ENCODE measurements at regions not wholly inside any gene's neighbourhood (a gene's known extent, or its start where the extent isn't known, plus 50 kb on each side); places are given as distances from the start of the nearest gene placed in this dataset.

GRCh38 chr10:10364902-10365301 is 652.8 kb upstream of the CELF2 start:
- no peak overlapping the region for H2BK120ac ChIP-seq (ENCODE audit: insufficient read depth, low read length, poor library complexity)
- H2AFZ ChIP-seq (ENCODE audit: insufficient read depth, low read length, poor library complexity), result no peak overlapping the region
- H3K4me1 ChIP-seq (ENCODE audit: control insufficient read depth in 1 of 2, insufficient read depth in 2 of 2, low read length in 2 of 2), result no peaks in the 10 kb centered on the region
- H3K4me3 ChIP-seq (ENCODE audit: low read depth, low read length), result no peak overlapping the region
- no CpG with 5 or more reads among the region's 2 CpGs for WGBS (ENCODE audit: extremely low coverage, insufficient coverage, insufficient read length)
- H3K4ac ChIP-seq (ENCODE audit: low read depth, low read length), result no peak overlapping the region
- no peak overlapping the region for H3K18ac ChIP-seq (ENCODE audit: low read length)
- H4K91ac ChIP-seq (ENCODE audit: low read depth, low read length), result no peak overlapping the region
- H2AK5ac ChIP-seq (ENCODE audit: low read length), result no peak overlapping the region
- no peaks in the 10 kb centered on the region for H3K27me3 ChIP-seq (ENCODE audit: insufficient read depth, low read length)
- no peak overlapping the region for H3K9ac ChIP-seq (ENCODE audit: low read length)
- H2BK5ac ChIP-seq (ENCODE audit: low read depth, low read length, poor library complexity), result no peak overlapping the region
- H4K12ac ChIP-seq (ENCODE audit: low read depth, low read length), result no peak overlapping the region
- H3K36me3 ChIP-seq (ENCODE audit: control insufficient read depth in 1 of 2, insufficient read depth in 2 of 2, low read length in 2 of 2), result no peaks in the 10 kb centered on the region
- H3K79me1 ChIP-seq (ENCODE audit: low read length), result no peaks in the 10 kb centered on the region
- H3K14ac ChIP-seq (ENCODE audit: low read length), result no peak overlapping the region
- no peak overlapping the region for H2BK12ac ChIP-seq (ENCODE audit: low read length)
- no peak overlapping the region for H3K27ac ChIP-seq (ENCODE audit: low read depth, low read length)
- H3K79me2 ChIP-seq (ENCODE audit: control insufficient read depth, insufficient read depth, low read length, poor library complexity), result no peaks in the 10 kb centered on the region
- H3K9me3 ChIP-seq (ENCODE audit: insufficient read depth, low read depth, low read length), result no peaks in the 10 kb centered on the region
- DNase-seq, result no peak
- no peak overlapping the region for H4K8ac ChIP-seq (ENCODE audit: low read depth, low read length)
- H3K23ac ChIP-seq (ENCODE audit: low read length), result no peak overlapping the region
- H3K4me2 ChIP-seq (ENCODE audit: low read length), result no peak overlapping the region

GRCh38 chr10:10365676-10366075 is 652.0 kb upstream of the CELF2 start:
- no peak overlapping the region for H3K23ac ChIP-seq (ENCODE audit: low read length)
- no peak overlapping the region for H4K12ac ChIP-seq (ENCODE audit: low read depth, low read length)
- no peaks in the 10 kb centered on the region for H3K4me1 ChIP-seq (ENCODE audit: control insufficient read depth in 1 of 2, insufficient read depth in 2 of 2, low read length in 2 of 2)
- no peak overlapping the region for H4K8ac ChIP-seq (ENCODE audit: low read depth, low read length)
- H3K9me3 ChIP-seq (ENCODE audit: insufficient read depth, low read depth, low read length), result no peaks in the 10 kb centered on the region
- H3K4me3 ChIP-seq (ENCODE audit: low read depth, low read length), result no peak overlapping the region
- H3K79me2 ChIP-seq (ENCODE audit: control insufficient read depth, insufficient read depth, low read length, poor library complexity), result no peaks in the 10 kb centered on the region
- H3K27ac ChIP-seq (ENCODE audit: low read depth, low read length), result no peak overlapping the region
- no peaks in the 10 kb centered on the region for H3K27me3 ChIP-seq (ENCODE audit: insufficient read depth, low read length)
- DNase-seq, result no peak
- no peak overlapping the region for H2BK120ac ChIP-seq (ENCODE audit: insufficient read depth, low read length, poor library complexity)
- H2BK12ac ChIP-seq (ENCODE audit: low read length), result no peak overlapping the region
- no peak overlapping the region for H3K4me2 ChIP-seq (ENCODE audit: low read length)
- H3K18ac ChIP-seq (ENCODE audit: low read length), result no peak overlapping the region
- no peak overlapping the region for H2AK5ac ChIP-seq (ENCODE audit: low read length)
- no peaks in the 10 kb centered on the region for H3K36me3 ChIP-seq (ENCODE audit: control insufficient read depth in 1 of 2, insufficient read depth in 2 of 2, low read length in 2 of 2)
- no peak overlapping the region for H3K4ac ChIP-seq (ENCODE audit: low read depth, low read length)
- H3K9ac ChIP-seq (ENCODE audit: low read length), result no peak overlapping the region
- no peak overlapping the region for H4K91ac ChIP-seq (ENCODE audit: low read depth, low read length)
- H3K79me1 ChIP-seq (ENCODE audit: low read length), result no peaks in the 10 kb centered on the region
- H2AFZ ChIP-seq (ENCODE audit: insufficient read depth, low read length, poor library complexity), result no peak overlapping the region
- H3K14ac ChIP-seq (ENCODE audit: low read length), result no peak overlapping the region
- WGBS (ENCODE audit: extremely low coverage, insufficient coverage, insufficient read length), result no CpG with 5 or more reads among the region's 3 CpGs
- no peak overlapping the region for H2BK5ac ChIP-seq (ENCODE audit: low read depth, low read length, poor library complexity)

DNA sequence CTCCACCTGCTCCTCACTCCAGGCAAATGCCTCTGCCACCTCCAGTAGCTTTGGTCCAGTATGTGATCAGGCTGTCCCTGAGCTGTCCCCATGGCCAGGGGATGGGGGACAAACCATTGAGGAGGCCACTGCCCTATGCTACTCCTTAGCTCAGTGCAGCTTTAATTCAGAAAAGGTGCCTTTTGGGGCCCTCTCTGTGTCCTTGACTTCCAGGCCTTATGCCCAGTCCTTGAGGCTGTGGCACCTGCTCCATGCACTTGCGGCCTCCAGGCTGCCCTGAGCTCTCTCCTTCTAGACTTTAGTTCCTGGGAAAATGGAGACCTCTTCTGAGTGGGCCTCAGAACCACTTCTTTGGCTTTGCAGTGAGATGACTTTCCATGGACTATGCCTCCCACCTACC is 650.8 kb upstream of the CELF2 start:
- Histone ChIP-seq H3K4me2 (ENCODE audit: low read length) (no peak overlapping the region), H4K12ac (ENCODE audit: low read depth, low read length) (no peak overlapping the region), H4K91ac (ENCODE audit: low read depth, low read length) (no peak overlapping the region), H2AK5ac (ENCODE audit: low read length) (no peak overlapping the region), H3K4me1 (ENCODE audit: control insufficient read depth in 1 of 2, insufficient read depth in 2 of 2, low read length in 2 of 2) (no peaks in the 10 kb centered on the region), H3K79me2 (ENCODE audit: control insufficient read depth, insufficient read depth, low read length, poor library complexity) (no peaks in the 10 kb centered on the region), H2BK5ac (ENCODE audit: low read depth, low read length, poor library complexity) (no peak overlapping the region), H3K18ac (ENCODE audit: low read length) (no peak overlapping the region), H2AFZ (ENCODE audit: insufficient read depth, low read length, poor library complexity) (no peak overlapping the region), H3K36me3 (ENCODE audit: control insufficient read depth in 1 of 2, insufficient read depth in 2 of 2, low read length in 2 of 2) (no peaks in the 10 kb centered on the region), H2BK12ac (ENCODE audit: low read length) (no peak overlapping the region), H3K27ac (ENCODE audit: low read depth, low read length) (no peak overlapping the region), H3K27me3 (ENCODE audit: insufficient read depth, low read length) (no peaks in the 10 kb centered on the region), H3K9me3 (ENCODE audit: insufficient read depth, low read depth, low read length) (no peaks in the 10 kb centered on the region), H3K4me3 (ENCODE audit: low read depth, low read length) (no peak overlapping the region), H4K8ac (ENCODE audit: low read depth, low read length) (no peak overlapping the region), H3K14ac (ENCODE audit: low read length) (no peak overlapping the region), H3K23ac (ENCODE audit: low read length) (no peak overlapping the region), H2BK120ac (ENCODE audit: insufficient read depth, low read length, poor library complexity) (no peak overlapping the region), H3K9ac (ENCODE audit: low read length) (no peak overlapping the region), H3K4ac (ENCODE audit: low read depth, low read length) (no peak overlapping the region), H3K79me1 (ENCODE audit: low read length) (no peaks in the 10 kb centered on the region)
- WGBS (ENCODE audit: extremely low coverage, insufficient coverage, insufficient read length), result no CpG with 5 or more reads among the region's 1 CpG
- DNase-seq, result no peak

GRCh38 chr10:10367264-10367663 is 650.4 kb upstream of the CELF2 start:
- no peaks in the 10 kb centered on the region for H3K79me2 ChIP-seq (ENCODE audit: control insufficient read depth, insufficient read depth, low read length, poor library complexity)
- H2BK12ac ChIP-seq (ENCODE audit: low read length), result no peak overlapping the region
- H4K12ac ChIP-seq (ENCODE audit: low read depth, low read length), result no peak overlapping the region
- DNase-seq, result no peak
- no peak overlapping the region for H3K4ac ChIP-seq (ENCODE audit: low read depth, low read length)
- no peaks in the 10 kb centered on the region for H3K79me1 ChIP-seq (ENCODE audit: low read length)
- no peaks in the 10 kb centered on the region for H3K9me3 ChIP-seq (ENCODE audit: insufficient read depth, low read depth, low read length)
- H2AK5ac ChIP-seq (ENCODE audit: low read length), result no peak overlapping the region
- no peak overlapping the region for H3K18ac ChIP-seq (ENCODE audit: low read length)
- H3K9ac ChIP-seq (ENCODE audit: low read length), result no peak overlapping the region
- H3K4me1 ChIP-seq (ENCODE audit: control insufficient read depth in 1 of 2, insufficient read depth in 2 of 2, low read length in 2 of 2), result no peaks in the 10 kb centered on the region
- no peaks in the 10 kb centered on the region for H3K36me3 ChIP-seq (ENCODE audit: control insufficient read depth in 1 of 2, insufficient read depth in 2 of 2, low read length in 2 of 2)
- no peak overlapping the region for H4K8ac ChIP-seq (ENCODE audit: low read depth, low read length)
- H3K27ac ChIP-seq (ENCODE audit: low read depth, low read length), result no peak overlapping the region
- no peak overlapping the region for H2BK120ac ChIP-seq (ENCODE audit: insufficient read depth, low read length, poor library complexity)
- no peak overlapping the region for H3K4me3 ChIP-seq (ENCODE audit: low read depth, low read length)
- no peaks in the 10 kb centered on the region for H3K27me3 ChIP-seq (ENCODE audit: insufficient read depth, low read length)
- no peak overlapping the region for H3K14ac ChIP-seq (ENCODE audit: low read length)
- H2AFZ ChIP-seq (ENCODE audit: insufficient read depth, low read length, poor library complexity), result no peak overlapping the region
- no peak overlapping the region for H3K23ac ChIP-seq (ENCODE audit: low read length)
- no CpG with 5 or more reads among the region's 6 CpGs for WGBS (ENCODE audit: extremely low coverage, insufficient coverage, insufficient read length)
- H3K4me2 ChIP-seq (ENCODE audit: low read length), result no peak overlapping the region
- no peak overlapping the region for H2BK5ac ChIP-seq (ENCODE audit: low read depth, low read length, poor library complexity)
- no peak overlapping the region for H4K91ac ChIP-seq (ENCODE audit: low read depth, low read length)
